ENCODE measurements at regions not wholly inside any gene's neighbourhood (a gene's known extent, or its start where the extent isn't known, plus 50 kb on each side); places are given as distances from the start of the nearest gene placed in this dataset.
A peak's percentile ranks its signal among the peaks of the same experiment; 100 is the strongest.
"Not testable (repeated sequence)": the region's sequence is repeated elsewhere in the genome, so short reads cannot be mapped to it uniquely, and the experiment has no call there.

- no peaks in the 10 kb centered on the region for H3K27me3 Mint-ChIP-seq (ENCODE audit: unreplicated experiment)
- no peaks in the 10 kb centered on the region for H3K4me1 Mint-ChIP-seq (ENCODE audit: unreplicated experiment)
- peaks cover 16% of the 10 kb centered on the region for H3K9me3 Mint-ChIP-seq (ENCODE audit: unreplicated experiment)
- no peak for DNase-seq (ENCODE audit: extremely low spot score, unreplicated experiment)
- H3K27ac Mint-ChIP-seq (ENCODE audit: unreplicated experiment) = no peak overlapping the region
- TF ChIP-seq CTCF (IDR thresholded peaks at IDR 0.05) = no peak
- no peak overlapping the region for H3K4me3 Mint-ChIP-seq (ENCODE audit: unreplicated experiment)
- H3K36me3 Mint-ChIP-seq (ENCODE audit: unreplicated experiment) = no peaks in the 10 kb centered on the region
Measured at GRCh38 chr15:20645956-20646355, 104.4 kb upstream of the GOLGA6L6 start.

- Mint-ChIP-seq H3K36me3 (ENCODE audit: unreplicated experiment) (no peaks in the 10 kb centered on the region), H3K9me3 (ENCODE audit: unreplicated experiment) (peaks cover 17% of the 10 kb centered on the region), H3K27ac (ENCODE audit: unreplicated experiment) (no peak overlapping the region), H3K4me1 (ENCODE audit: unreplicated experiment) (no peaks in the 10 kb centered on the region), H3K27me3 (ENCODE audit: unreplicated experiment) (no peaks in the 10 kb centered on the region), H3K4me3 (ENCODE audit: unreplicated experiment) (no peak overlapping the region)
- no peak for TF ChIP-seq CTCF (IDR thresholded peaks at IDR 0.05)
- no peak for DNase-seq (ENCODE audit: extremely low spot score, unreplicated experiment)
Measured at GRCh38 chr15:20644896-20645295, 103.3 kb upstream of the GOLGA6L6 start.

DNA sequence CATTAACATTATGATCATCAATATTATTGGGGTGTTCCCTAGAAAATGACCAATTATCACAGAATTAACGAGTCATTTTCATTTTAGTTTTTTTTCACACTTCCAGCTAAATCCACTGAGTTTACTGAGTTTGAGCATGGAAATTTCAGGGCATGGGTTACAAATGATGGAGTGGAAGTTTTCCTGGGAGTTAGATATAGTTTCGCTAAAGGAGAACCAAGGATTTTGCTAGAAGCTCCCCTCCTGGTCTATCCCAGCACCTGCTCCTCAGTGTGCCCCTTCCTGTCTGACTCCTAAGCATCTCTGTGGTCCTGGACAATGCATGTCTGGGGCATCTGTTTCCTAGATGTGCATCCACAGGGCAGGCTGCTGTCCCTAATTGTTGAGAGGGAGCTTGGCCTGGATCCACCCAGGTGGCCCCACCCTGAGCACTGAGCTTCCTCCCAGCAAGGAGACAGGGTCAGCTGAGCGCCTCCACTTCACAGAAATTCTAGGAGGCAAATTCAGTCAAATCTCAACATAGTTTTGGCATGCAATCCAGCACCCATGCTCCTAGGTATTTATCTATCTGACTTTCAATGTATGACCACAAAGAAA is 102.3 kb upstream of the GOLGA6L6 start:
- no peak overlapping the region for H3K27ac Mint-ChIP-seq (ENCODE audit: unreplicated experiment)
- peak; percentile 89 for DNase-seq (ENCODE audit: extremely low spot score, unreplicated experiment)
- no peak for TF ChIP-seq CTCF (IDR thresholded peaks at IDR 0.05)

DNA sequence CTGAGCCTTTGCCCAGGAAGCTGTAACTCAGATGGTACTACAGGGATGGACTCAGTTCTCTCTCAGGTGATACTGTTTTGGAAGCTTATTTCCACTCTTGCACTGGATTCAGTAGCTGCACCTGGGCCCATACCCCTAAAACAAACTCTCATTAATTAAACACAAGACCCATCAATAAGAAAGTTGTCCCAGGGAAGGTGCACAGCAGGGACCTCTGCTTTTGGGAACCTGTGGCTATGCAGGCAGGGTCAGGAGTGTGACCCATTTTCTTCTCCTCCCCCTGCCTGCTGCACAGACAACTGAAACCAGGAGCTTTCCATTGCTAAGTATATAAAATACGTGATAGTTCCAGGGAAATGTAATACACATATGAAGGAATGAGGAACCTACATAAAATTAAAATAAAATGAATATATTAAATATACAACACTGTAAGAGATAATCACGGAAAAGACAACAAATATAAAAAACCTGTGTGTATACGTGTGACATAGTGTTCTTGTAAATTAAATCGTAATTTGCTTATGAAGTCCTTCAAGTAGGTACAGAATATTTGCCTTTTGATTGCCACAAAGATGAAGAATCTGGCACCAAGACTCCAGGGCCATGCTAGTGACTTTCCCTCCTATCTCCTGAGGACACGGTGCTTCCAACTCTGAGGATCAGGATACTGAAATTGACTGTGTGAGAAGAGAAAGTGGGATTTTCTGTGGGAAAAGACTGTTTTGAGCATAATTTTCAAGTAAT is 101.6 kb upstream of the GOLGA6L6 start:
- DNase-seq (ENCODE audit: extremely low spot score, unreplicated experiment) = no peak
- no peak overlapping the region for H3K4me3 Mint-ChIP-seq (ENCODE audit: unreplicated experiment)
- H3K9me3 Mint-ChIP-seq (ENCODE audit: unreplicated experiment) = peaks cover 13% of the 10 kb centered on the region
- H3K36me3 Mint-ChIP-seq (ENCODE audit: unreplicated experiment) = no peaks in the 10 kb centered on the region
- TF ChIP-seq CTCF (IDR thresholded peaks at IDR 0.05) = no peak
- H3K4me1 Mint-ChIP-seq (ENCODE audit: unreplicated experiment) = no peaks in the 10 kb centered on the region
- H3K27me3 Mint-ChIP-seq (ENCODE audit: unreplicated experiment) = no peaks in the 10 kb centered on the region
- no peak overlapping the region for H3K27ac Mint-ChIP-seq (ENCODE audit: unreplicated experiment)

More for the DNA sequence above, 102.3 kb upstream of the GOLGA6L6 start:
- Mint-ChIP-seq H3K4me3 (ENCODE audit: unreplicated experiment) (no peak overlapping the region), H3K9me3 (ENCODE audit: unreplicated experiment) (peaks cover 13% of the 10 kb centered on the region), H3K4me1 (ENCODE audit: unreplicated experiment) (no peaks in the 10 kb centered on the region), H3K36me3 (ENCODE audit: unreplicated experiment) (no peaks in the 10 kb centered on the region), H3K27me3 (ENCODE audit: unreplicated experiment) (no peaks in the 10 kb centered on the region)

DNA sequence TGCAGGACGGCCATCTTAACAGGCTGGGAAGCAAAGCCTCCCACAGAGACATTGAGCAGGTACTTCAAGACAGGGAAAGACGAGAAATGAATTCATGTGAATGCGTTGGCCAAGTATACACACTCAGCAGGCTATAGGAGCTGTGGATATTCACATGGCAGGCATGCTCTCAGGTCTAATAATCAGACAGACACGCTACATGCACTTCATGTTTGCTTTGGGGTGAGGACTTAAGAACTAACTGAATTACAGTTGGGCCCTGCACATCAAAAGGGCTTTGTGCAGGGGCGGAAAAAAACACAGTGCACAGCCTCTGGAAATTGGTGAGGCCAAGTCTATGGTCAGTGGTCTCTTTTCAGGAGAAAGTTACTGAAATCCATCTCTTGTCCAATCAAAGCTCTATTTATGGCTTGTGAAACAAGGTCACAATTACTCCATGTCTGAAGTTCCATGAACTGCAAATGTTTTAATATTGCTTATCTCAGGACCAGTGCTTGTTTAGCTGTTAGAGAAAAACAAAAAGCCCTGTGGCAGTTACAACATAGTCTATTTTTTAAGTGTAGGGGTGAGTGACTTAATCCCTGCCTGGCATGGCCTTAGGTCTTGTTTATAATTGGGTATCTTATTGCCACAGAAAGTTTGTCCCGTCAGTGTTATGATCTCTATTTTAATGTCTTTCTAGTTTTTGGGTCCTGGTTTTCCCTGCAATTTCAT is 100.6 kb upstream of the GOLGA6L6 start:
- Mint-ChIP-seq H3K9me3 (ENCODE audit: unreplicated experiment) (peaks cover 13% of the 10 kb centered on the region), H3K4me3 (ENCODE audit: unreplicated experiment) (no peak overlapping the region), H3K4me1 (ENCODE audit: unreplicated experiment) (no peaks in the 10 kb centered on the region), H3K27ac (ENCODE audit: unreplicated experiment) (no peak overlapping the region), H3K36me3 (ENCODE audit: unreplicated experiment) (no peaks in the 10 kb centered on the region), H3K27me3 (ENCODE audit: unreplicated experiment) (no peaks in the 10 kb centered on the region)
- TF ChIP-seq CTCF (IDR thresholded peaks at IDR 0.05) = no peak
- DNase-seq (ENCODE audit: extremely low spot score, unreplicated experiment) = no peak

DNA sequence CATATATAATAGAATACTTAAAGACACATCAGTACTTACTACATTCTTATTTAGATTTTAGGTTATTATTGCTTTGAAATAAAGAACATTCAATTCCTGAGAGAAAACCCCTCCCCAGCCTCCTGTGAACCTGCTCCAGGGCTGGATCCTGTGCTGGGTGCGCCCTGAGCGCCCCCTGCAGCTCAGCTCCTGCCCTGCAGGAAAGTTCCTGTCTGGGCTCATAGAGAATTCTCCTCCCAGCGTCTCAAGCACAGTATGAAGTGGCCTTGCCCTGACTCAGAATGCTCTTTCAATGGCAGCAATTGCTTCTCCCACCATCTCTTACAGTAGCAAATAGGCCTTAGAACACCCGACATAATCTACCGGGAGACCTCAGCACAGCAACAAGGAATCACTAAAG is 98.8 kb upstream of the GOLGA6L6 start:
- H3K9me3 Mint-ChIP-seq (ENCODE audit: unreplicated experiment) = peaks cover 13% of the 10 kb centered on the region
- not testable (repeated sequence) for H3K4me1 Mint-ChIP-seq (ENCODE audit: unreplicated experiment); H3K27ac Mint-ChIP-seq (ENCODE audit: unreplicated experiment); DNase-seq (ENCODE audit: extremely low spot score, unreplicated experiment); H3K36me3 Mint-ChIP-seq (ENCODE audit: unreplicated experiment); H3K27me3 Mint-ChIP-seq (ENCODE audit: unreplicated experiment); H3K4me3 Mint-ChIP-seq (ENCODE audit: unreplicated experiment)

DNA sequence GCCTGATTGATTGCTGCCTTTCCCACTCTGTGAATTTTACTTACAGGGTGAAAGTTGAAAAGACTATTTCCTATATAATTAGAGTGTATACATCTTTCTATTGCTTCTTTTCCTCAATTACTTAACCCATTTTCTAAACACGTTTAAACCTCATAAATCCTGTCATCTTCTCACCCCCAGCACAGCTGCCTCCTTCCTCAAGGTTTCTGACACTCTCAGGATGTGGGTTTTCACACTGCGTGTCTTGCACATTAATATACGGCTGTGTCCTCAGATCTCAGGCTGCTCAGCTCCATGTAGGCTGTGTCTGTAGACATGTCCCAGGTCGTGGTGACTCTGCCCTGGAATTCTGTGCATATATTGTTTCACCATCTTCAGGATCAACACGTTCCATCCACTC is 97.6 kb upstream of the GOLGA6L6 start:
- not testable (repeated sequence) for H3K27me3 Mint-ChIP-seq (ENCODE audit: unreplicated experiment); H3K36me3 Mint-ChIP-seq (ENCODE audit: unreplicated experiment); H3K4me3 Mint-ChIP-seq (ENCODE audit: unreplicated experiment); H3K4me1 Mint-ChIP-seq (ENCODE audit: unreplicated experiment); DNase-seq (ENCODE audit: extremely low spot score, unreplicated experiment); H3K27ac Mint-ChIP-seq (ENCODE audit: unreplicated experiment)
- H3K9me3 Mint-ChIP-seq (ENCODE audit: unreplicated experiment) = peaks cover 13% of the 10 kb centered on the region

All from osteocyte (in vitro differentiated cells).